HG03095 (cell line): ENCODE measurements at regions not wholly inside any gene's neighbourhood (a gene's known extent, or its start where the extent isn't known, plus 50 kb on each side); places are given as distances from the start of the nearest gene placed in this dataset.

Experiments
- ATAC-seq: cut with Tn5 transposase; IDR thresholded peaks from one replicate; pipeline ENCODE4 v1.9.1; 2021; ENCODE audit warnings: moderate library complexity; ENCODE audit not compliant: unreplicated experiment

- ATAC-seq = no peak
These were observed 232.6 kb downstream of the EFNB2 start for GRCh38 chr13:106302843-106303242.

- no peak for ATAC-seq
These were observed 233.5 kb downstream of the EFNB2 start for GRCh38 chr13:106302011-106302410.

- no peak for ATAC-seq
These were observed 235.8 kb downstream of the EFNB2 start for GRCh38 chr13:106299621-106300020.

GRCh38 chr13:106297283-106297682, 238.2 kb downstream of the EFNB2 start:
- no peak for ATAC-seq

GRCh38 chr13:106296723-106297122, 238.7 kb downstream of the EFNB2 start:
- no peak for ATAC-seq

- no peak for ATAC-seq
These were observed 239.5 kb downstream of the EFNB2 start for GRCh38 chr13:106295971-106296370.

- no peak for ATAC-seq
These were observed 244.5 kb downstream of the EFNB2 start for GRCh38 chr13:106291006-106291405.

- ATAC-seq = no peak
These were observed 248.1 kb downstream of the EFNB2 start for GRCh38 chr13:106287351-106287750.

GRCh38 chr13:106286811-106287210, 248.7 kb downstream of the EFNB2 start:
- ATAC-seq = no peak

- ATAC-seq = no peak
These were observed 251.1 kb downstream of the EFNB2 start for GRCh38 chr13:106284358-106284757.

- ATAC-seq = no peak
These were observed 254.0 kb downstream of the EFNB2 start for GRCh38 chr13:106281426-106281825.

GRCh38 chr13:106277484-106278154, 257.8 kb downstream of the EFNB2 start:
- no peak for ATAC-seq

GRCh38 chr13:106276876-106277275, 258.6 kb downstream of the EFNB2 start:
- ATAC-seq = no peak

- ATAC-seq = no peak
These were observed 259.9 kb downstream of the EFNB2 start for GRCh38 chr13:106275446-106276032.

- no peak for ATAC-seq
These were observed 260.8 kb downstream of the EFNB2 start for GRCh38 chr13:106274551-106275203.

GRCh38 chr13:106263801-106264200, 271.7 kb downstream of the EFNB2 start:
- no peak for ATAC-seq

GRCh38 chr13:106262886-106263285, 272.6 kb downstream of the EFNB2 start:
- ATAC-seq = no peak

GRCh38 chr13:106261450-106261849, 274.0 kb downstream of the EFNB2 start:
- ATAC-seq = no peak

GRCh38 chr13:106260352-106260751, 275.1 kb downstream of the EFNB2 start:
- ATAC-seq = no peak

GRCh38 chr13:106259928-106260327, 275.5 kb downstream of the EFNB2 start:
- ATAC-seq = no peak

- no peak for ATAC-seq
These were observed 288.7 kb downstream of the EFNB2 start for GRCh38 chr13:106246666-106247188.

GRCh38 chr13:106246242-106246641, 289.2 kb downstream of the EFNB2 start:
- no peak for ATAC-seq
